Testis (tissue), 2 donors: ENCODE measurements at regions not wholly inside any gene's neighbourhood (a gene's known extent, or its start where the extent isn't known, plus 50 kb on each side); places are given as distances from the start of the nearest gene placed in this dataset.
A peak's percentile ranks its signal among the peaks of the same experiment; 100 is the strongest.

ENCODE experiments used
- DNase-seq: peaks from one replicate; pipeline ENCODE4 v3.0.0-alpha.2; 2019
- H3K27ac ChIP-seq, 2 donors: fragments of 200-600 bp; sonication (generic); one replicate each; pipeline ENCODE4 v1.5.1; 2019
- H3K27me3 ChIP-seq: fragments of 200-600 bp; sonication (generic); one replicate; pipeline ENCODE4 v1.5.1; 2019
- H3K36me3 ChIP-seq: fragments of 200-600 bp; sonication (generic); one replicate; pipeline ENCODE4 v1.5.1; 2017; ENCODE audit warnings: low read depth; ENCODE audit errors: missing control alignments
- H3K4me1 ChIP-seq: fragments of 200-600 bp; sonication (generic); one replicate; pipeline ENCODE4 v1.5.1; 2019
- H3K4me3 ChIP-seq, 2 donors: fragments of 200-600 bp; sonication (generic); one replicate each; pipeline ENCODE4 v1.5.1; 2017 to 2019
- H3K9me3 ChIP-seq: fragments of 200-600 bp; sonication (generic); one replicate; pipeline ENCODE4 v1.5.1; 2017
- CTCF ChIP-seq, 3 experiments: fragments of 450-650 bp in 2 of 3; fragments of 200-600 bp in 1 of 3; sonication (generic) in 1 of 3; IDR thresholded peaks; one replicate each; pipeline ENCODE4 v1.5.1; 2016 to 2019; ENCODE audit warnings: antibody characterized with exemption in 3 of 3, mild to moderate bottlenecking in 2 of 3, moderate library complexity in 1 of 3
- POLR2A ChIP-seq: fragments of 450-650 bp; IDR thresholded peaks from one replicate; pipeline ENCODE4 v1.6.1; 2017; ENCODE audit warnings: antibody characterized with exemption, mild to moderate bottlenecking, moderate library complexity
- WGBS, 2 donors: methylation state at CpG; one replicate each; pipeline ENCODE4 v1.1.5; 2018; 5-methylcytosine and 5-hydroxymethylcytosine counted together
- intact Hi-C: fragments of 100-400 bp; cut with DNase I; formaldehyde crosslinking; loops from one replicate; pipeline ENCODE4 v1.15.1; 2023; ENCODE audit warnings: low total_unique reads

- TF ChIP-seq POLR2A = no peak
- no peak for TF ChIP-seq CTCF (IDR thresholded peaks at IDR 0.05)
- DNase-seq = no peak
- no peaks in the 10 kb centered on the region for H3K9me3 ChIP-seq
- no peak overlapping the region for H3K4me3 ChIP-seq
- peaks cover 10% of the 10 kb centered on the region for H3K4me1 ChIP-seq
- no peak overlapping the region for H3K27ac ChIP-seq
- no peaks in the 10 kb centered on the region for H3K27me3 ChIP-seq
- 73 to 77% methylated on average over 11 of the region's 11 CpGs for WGBS, 2 donors
- no peaks in the 10 kb centered on the region for H3K36me3 ChIP-seq
- intact Hi-C loops = no loop called here
Observed at GRCh38 chr12:128077211-128077916, 189.6 kb upstream of the TMEM132C start.

- Histone ChIP-seq H3K27me3 (no peaks in the 10 kb centered on the region), H3K4me1 (peaks cover 10% of the 10 kb centered on the region), H3K36me3 (no peaks in the 10 kb centered on the region), H3K9me3 (no peaks in the 10 kb centered on the region), H3K4me3 (no peak overlapping the region), H3K27ac (no peak overlapping the region)
- no peak for DNase-seq
- intact Hi-C loops = no loop called here
- WGBS, 2 donors = 72 to 78% methylated on average over 8 of the region's 8 CpGs
- TF ChIP-seq POLR2A = no peak
Observed at GRCh38 chr12:128077917-128078298, 189.1 kb upstream of the TMEM132C start.

- H3K9me3 ChIP-seq = no peaks in the 10 kb centered on the region
- DNase-seq = peak; percentile 70
- TF ChIP-seq CTCF (IDR thresholded peaks at IDR 0.05) = no peak
- no peak for TF ChIP-seq POLR2A
- intact Hi-C loops = no loop called here
- WGBS, 2 donors = 36 to 37% methylated on average over 10 of the region's 10 CpGs
- H3K27me3 ChIP-seq = no peaks in the 10 kb centered on the region
- no peak overlapping the region for H3K27ac ChIP-seq
- H3K4me1 ChIP-seq = peaks cover 10% of the 10 kb centered on the region
- no peak overlapping the region for H3K4me3 ChIP-seq
- no peaks in the 10 kb centered on the region for H3K36me3 ChIP-seq
Observed at GRCh38 chr12:128078301-128078971, 188.5 kb upstream of the TMEM132C start.

GRCh38 chr12:128079446-128079845 lies 187.5 kb upstream of the TMEM132C start:
- peaks cover 6% of the 10 kb centered on the region for H3K4me1 ChIP-seq
- no peak for TF ChIP-seq POLR2A
- TF ChIP-seq CTCF (IDR thresholded peaks at IDR 0.05) = no peak
- H3K9me3 ChIP-seq = no peaks in the 10 kb centered on the region
- 75 to 89% methylated on average over 7 to 8 of the region's 8 CpGs for WGBS, 2 donors
- intact Hi-C loops = no loop called here
- no peaks in the 10 kb centered on the region for H3K27me3 ChIP-seq
- no peak for DNase-seq
- no peaks in the 10 kb centered on the region for H3K36me3 ChIP-seq
- no peak overlapping the region for H3K27ac ChIP-seq
- H3K4me3 ChIP-seq = no peak overlapping the region

- 76 to 86% methylated on average over 7 of the region's 7 CpGs for WGBS, 2 donors
- intact Hi-C loops = no loop called here
- no peak for DNase-seq
Observed at GRCh38 chr12:128083132-128083729, 183.7 kb upstream of the TMEM132C start.

More at GRCh38 chr12:128083132-128083729, 183.7 kb upstream of the TMEM132C start:
- TF ChIP-seq CTCF (IDR thresholded peaks at IDR 0.05) (no peak), POLR2A (no peak)
- no peak overlapping the region for H3K27ac ChIP-seq
- peaks cover 3% of the 10 kb centered on the region for H3K4me1 ChIP-seq
- H3K9me3 ChIP-seq = no peaks in the 10 kb centered on the region
- no peak overlapping the region for H3K4me3 ChIP-seq
- no peaks in the 10 kb centered on the region for H3K27me3 ChIP-seq
- no peaks in the 10 kb centered on the region for H3K36me3 ChIP-seq
